ENCODE measurements at regions not wholly inside any gene's neighbourhood (a gene's known extent, or its start where the extent isn't known, plus 50 kb on each side); places are given as distances from the start of the nearest gene placed in this dataset.

GRCh38 chr3:80806673-80807072 is 954.8 kb downstream of the GBE1 start:
- no peak for TF ChIP-seq RFX5 (IDR thresholded peaks at IDR 0.05)
- TF ChIP-seq MYC (IDR thresholded peaks at IDR 0.05; ENCODE audit: borderline replicate concordance, low read length): no peak
- ChIA-PET POLR2A (no interaction called here), CTCF (no interaction called here)
- WGBS (ENCODE audit: missing lambda C conversion rate): 4% methylated on average over 4 of the region's 4 CpGs
- FAIRE-seq: no peak
- no peak overlapping the region for H3K27ac ChIP-seq
- no peak for ATAC-seq
- H3K4me3 ChIP-seq: no peak overlapping the region
- DNase-seq (ENCODE audit: low read depth in 1 of 2, low spot score in 1 of 2): no peak
- H3K4me2 ChIP-seq: no peak overlapping the region
- H3K4me1 ChIP-seq: no peaks in the 10 kb centered on the region
- H3K9me3 ChIP-seq: no peaks in the 10 kb centered on the region

DNA sequence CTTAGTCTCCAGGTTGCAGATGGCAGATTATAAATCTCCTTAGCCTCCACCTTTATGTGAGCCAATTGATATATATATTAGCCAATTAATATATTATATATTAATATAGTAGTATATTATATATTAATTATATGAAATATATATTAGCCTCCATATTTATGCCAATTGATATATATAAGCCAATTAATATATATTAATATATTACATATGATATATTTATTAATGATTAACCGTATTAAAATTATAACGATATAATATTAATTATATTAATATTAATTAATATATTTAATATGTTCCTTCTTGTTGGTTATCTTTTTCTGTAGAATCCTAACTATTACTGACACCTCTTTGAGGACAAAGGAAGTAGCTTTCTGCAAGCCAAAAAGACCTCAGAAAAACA is 972.5 kb downstream of the GBE1 start:
- no peak for FAIRE-seq
- Histone ChIP-seq H3K4me2 (no peak overlapping the region), H3K9me3 (no peaks in the 10 kb centered on the region), H3K4me1 (no peaks in the 10 kb centered on the region), H3K27ac (no peak overlapping the region), H3K4me3 (no peak overlapping the region)
- ChIA-PET CTCF (no interaction called here), POLR2A (no interaction called here)
- no peak for ATAC-seq
- TF ChIP-seq HES2 (IDR thresholded peaks at IDR 0.05) (no peak), POLR2A (IDR thresholded peaks at IDR 0.05; ENCODE audit: low read length) (no peak), HDAC2 (IDR thresholded peaks at IDR 0.05) (no peak), HOXB13 (CRISPR knock-in tag; IDR thresholded peaks at IDR 0.05; ENCODE audit: low read depth) (no peak), BHLHE40 (IDR thresholded peaks at IDR 0.05; ENCODE audit: low read depth, low read length) (no peak), BCL3 (IDR thresholded peaks at IDR 0.05) (no peak)
- WGBS (ENCODE audit: missing lambda C conversion rate): 37% methylated on average over 2 of the region's 2 CpGs
- DNase-seq (ENCODE audit: low read depth in 1 of 2, low spot score in 1 of 2): no peak

DNA sequence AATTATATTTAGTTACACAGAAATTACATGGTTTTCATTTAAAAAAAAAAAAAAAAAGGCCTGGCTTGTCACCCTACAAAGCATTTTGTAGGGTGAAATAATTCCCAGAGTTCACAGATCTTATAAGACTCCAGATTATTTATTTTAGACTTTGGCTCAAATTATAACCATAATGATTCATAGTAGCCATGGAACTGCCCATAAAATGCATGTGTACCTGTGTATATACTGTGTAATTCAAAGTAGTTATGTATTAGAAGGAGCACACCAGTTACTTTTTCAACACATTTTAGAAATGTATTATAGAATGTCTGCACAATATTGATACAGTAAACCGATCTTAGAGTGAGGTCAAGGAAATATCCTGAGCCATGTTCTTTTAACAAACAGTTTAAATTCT is 975.6 kb downstream of the GBE1 start:
- FAIRE-seq: no peak
- Histone ChIP-seq H3K4me3 (no peak overlapping the region), H3K27ac (no peak overlapping the region), H3K9me3 (no peaks in the 10 kb centered on the region; the same call in 2 of the 3 replicates), H3K4me1 (no peaks in the 10 kb centered on the region), H3K4me2 (no peak overlapping the region)
- ChIA-PET POLR2A (no interaction called here), CTCF (no interaction called here)
- DNase-seq (ENCODE audit: low read depth in 1 of 2, low spot score in 1 of 2): no peak
- TF ChIP-seq KDM5A (IDR thresholded peaks at IDR 0.05) (no peak), MAFK (IDR thresholded peaks at IDR 0.05; ENCODE audit: partially characterized antibody) (no peak), REST (IDR thresholded peaks at IDR 0.05) (no peak), RFX5 (IDR thresholded peaks at IDR 0.05) (no peak), FOXS1 (CRISPR knock-in tag; IDR thresholded peaks at IDR 0.05) (no peak), EHMT2 (IDR thresholded peaks at IDR 0.05; ENCODE audit: low read depth) (no peak), EP300 (IDR thresholded peaks at IDR 0.05) (no peak), NFE2L2 (conservative IDR thresholded peaks at IDR 0.05; ENCODE audit: low read length) (no peak), NPAS2 (CRISPR knock-in tag; IDR thresholded peaks at IDR 0.05; ENCODE audit: borderline replicate concordance) (no peak), HOXB5 (CRISPR knock-in tag; IDR thresholded peaks at IDR 0.05) (no peak), SREBF2 (IDR thresholded peaks at IDR 0.05) (no peak), ZSCAN20 (CRISPR knock-in tag; IDR thresholded peaks at IDR 0.05) (no peak), MYC (IDR thresholded peaks at IDR 0.05; ENCODE audit: borderline replicate concordance, low read length) (no peak), HOXB13 (CRISPR knock-in tag; IDR thresholded peaks at IDR 0.05; ENCODE audit: low read depth) (no peak), POLR2AphosphoS2 (conservative IDR thresholded peaks at IDR 0.05; ENCODE audit: low read length) (no peak)
- TF ChIP-seq, protein P1, sequence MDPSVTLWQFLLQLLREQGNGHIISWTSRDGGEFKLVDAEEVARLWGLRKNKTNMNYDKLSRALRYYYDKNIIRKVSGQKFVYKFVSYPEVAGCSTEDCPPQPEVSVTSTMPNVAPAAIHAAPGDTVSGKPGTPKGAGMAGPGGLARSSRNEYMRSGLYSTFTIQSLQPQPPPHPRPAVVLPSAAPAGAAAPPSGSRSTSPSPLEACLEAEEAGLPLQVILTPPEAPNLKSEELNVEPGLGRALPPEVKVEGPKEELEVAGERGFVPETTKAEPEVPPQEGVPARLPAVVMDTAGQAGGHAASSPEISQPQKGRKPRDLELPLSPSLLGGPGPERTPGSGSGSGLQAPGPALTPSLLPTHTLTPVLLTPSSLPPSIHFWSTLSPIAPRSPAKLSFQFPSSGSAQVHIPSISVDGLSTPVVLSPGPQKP (IDR thresholded peaks at IDR 0.05; ENCODE audit: low read depth, low read length): no peak
- ATAC-seq: no peak
- WGBS (ENCODE audit: missing lambda C conversion rate): 14% methylated on average over 1 of the region's 1 CpG

Data from A549 (cell line).